IMR-90 (cell line): ENCODE measurements at regions not wholly inside any gene's neighbourhood (a gene's known extent, or its start where the extent isn't known, plus 50 kb on each side); places are given as distances from the start of the nearest gene placed in this dataset.
"Not testable (repeated sequence)": the region's sequence is repeated elsewhere in the genome, so short reads cannot be mapped to it uniquely, and the experiment has no call there.

Experiments used
- ATAC-seq: fragments of 200-7000 bp; cut with Tn5 transposase; 2 replicates; pipeline ENCODE4 v1.9.1; 2020; ENCODE audit warnings: low read depth, mild to moderate bottlenecking, moderate library complexity
- BruUV-seq: library from RNA; stranded (reverse); fragments of 400-500 nt; replicated peaks from 2 replicates; lab custom pipeline; 2021; lab: Mats Ljungman, UMichigan
- CTCF ChIA-PET: fragments of 300-600 bp; formaldehyde crosslinking; extraction: SDS; loops from one replicate; lab custom pipeline; 2021; ENCODE audit warnings: antibody characterized with exemption; lab: Yijun Ruan, JAX
- POLR2A ChIA-PET: fragments of 300-600 bp; sonication (Branson Sonifier 250); formaldehyde crosslinking; loops from one replicate; lab custom pipeline; 2022; ENCODE audit warnings: antibody characterized with exemption; ENCODE audit not compliant: unreplicated experiment; lab: Charles Lee
- DNase-seq: peaks from one replicate; pipeline ENCODE4 v3.0.0; 2013
- H2AFZ ChIP-seq: replicated peaks from 2 replicates; pipeline ENCODE3; 2013; ENCODE audit warnings: low read length, mild to moderate bottlenecking; ENCODE audit not compliant: poor library complexity
- H2AK5ac ChIP-seq: 2 replicates; pipeline ENCODE4 v1.6.1; 2013; ENCODE audit warnings: low read depth, low read length, inconsistent platforms
- H2AK9ac ChIP-seq: replicated peaks from 2 replicates; pipeline ENCODE3; 2013; ENCODE audit warnings: mild to moderate bottlenecking, low read depth, low read length, moderate library complexity; ENCODE audit not compliant: poor library complexity
- H2BK120ac ChIP-seq: 2 replicates; pipeline ENCODE4 v1.6.1; 2013; ENCODE audit warnings: low read depth, low read length, inconsistent platforms
- H2BK15ac ChIP-seq: 3 replicates; pipeline ENCODE4 v1.6.1; 2013; ENCODE audit warnings: low read depth, low read length, inconsistent platforms
- H2BK20ac ChIP-seq: 2 replicates; pipeline ENCODE4 v1.6.1; 2013; ENCODE audit warnings: low read depth, mild to moderate bottlenecking, inconsistent platforms, low read length, moderate library complexity
- H2BK5ac ChIP-seq: 2 replicates; pipeline ENCODE4 v1.6.1; 2013; ENCODE audit warnings: mild to moderate bottlenecking, low read depth, low read length, inconsistent platforms; ENCODE audit not compliant: poor library complexity, severe bottlenecking
- H3K14ac ChIP-seq: replicated peaks from 2 replicates; pipeline ENCODE4 v1.6.1; 2013; ENCODE audit warnings: low read depth, low read length, inconsistent platforms
- H3K18ac ChIP-seq: 2 replicates; pipeline ENCODE4 v1.6.1; 2013; ENCODE audit warnings: low read depth, low read length, control low read depth
- H3K23ac ChIP-seq: 2 replicates; pipeline ENCODE4 v1.6.1; 2013; ENCODE audit warnings: low read depth, low read length, inconsistent platforms
- H3K27ac ChIP-seq: 2 replicates; pipeline ENCODE4 v1.5.1; 2013; ENCODE audit warnings: mild to moderate bottlenecking, control low read depth, low read length; ENCODE audit not compliant: insufficient read depth
- H3K27me3 ChIP-seq: 2 replicates; pipeline ENCODE4 v1.6.1; 2013; ENCODE audit warnings: low read length; ENCODE audit not compliant: control insufficient read depth, insufficient read depth
- H3K36me3 ChIP-seq: 2 replicates; pipeline ENCODE4 v1.6.1; 2013; ENCODE audit warnings: low read length, mixed read lengths; ENCODE audit not compliant: control insufficient read depth, insufficient read depth
- H3K4ac ChIP-seq: 2 replicates; pipeline ENCODE4 v1.6.1; 2013; ENCODE audit warnings: low read depth, low read length, inconsistent platforms
- H3K4me1 ChIP-seq: 2 replicates; pipeline ENCODE4 v1.6.1; 2013; ENCODE audit warnings: low read length, mixed read lengths; ENCODE audit not compliant: control insufficient read depth, insufficient read depth
- H3K4me2 ChIP-seq: 2 replicates; pipeline ENCODE4 v1.6.1; 2013; ENCODE audit warnings: low read depth, mild to moderate bottlenecking, control low read depth, low read length, moderate library complexity
- H3K4me3 ChIP-seq: 2 replicates; pipeline ENCODE4 v1.5.1; 2013; ENCODE audit warnings: low read depth, mild to moderate bottlenecking, control low read depth, low read length, moderate library complexity; ENCODE audit not compliant: insufficient read depth
- H3K56ac ChIP-seq: 2 replicates; pipeline ENCODE4 v1.6.1; 2013; ENCODE audit warnings: low read length, inconsistent platforms; ENCODE audit not compliant: insufficient read depth; ENCODE audit errors: extremely low read depth
- H3K79me1 ChIP-seq, 2 experiments: 2 replicates each; pipeline ENCODE4 v1.6.1; 2013; ENCODE audit warnings: low read length in 2 of 2, inconsistent platforms in 1 of 2, low read depth in 1 of 2
- H3K9ac ChIP-seq: 2 replicates; pipeline ENCODE4 v1.6.1; 2013; ENCODE audit warnings: low read depth, low read length, control low read depth
- H3K9me1 ChIP-seq: 2 replicates; pipeline ENCODE4 v1.6.1; 2013; ENCODE audit warnings: low read length, inconsistent platforms; ENCODE audit not compliant: insufficient read depth
- H3K9me3 ChIP-seq: 2 replicates; pipeline ENCODE4 v1.6.1; 2013; ENCODE audit warnings: low read length; ENCODE audit not compliant: control insufficient read depth, insufficient read depth
- H4K20me1 ChIP-seq: 2 replicates; pipeline ENCODE4 v1.6.1; 2013; ENCODE audit warnings: low read length, inconsistent platforms; ENCODE audit not compliant: insufficient read depth
- H4K5ac ChIP-seq: 2 replicates; pipeline ENCODE4 v1.6.1; 2013; ENCODE audit warnings: mild to moderate bottlenecking, low read depth, low read length, control low read depth
- H4K8ac ChIP-seq, 2 experiments: 2 replicates each; pipeline ENCODE4 v1.6.1; 2013; ENCODE audit warnings: low read depth in 2 of 2, low read length in 2 of 2, control low read depth in 1 of 2, inconsistent platforms in 1 of 2
- H4K91ac ChIP-seq: 2 replicates; pipeline ENCODE4 v1.6.1; 2013; ENCODE audit warnings: low read depth, low read length, inconsistent platforms; ENCODE audit not compliant: insufficient read depth
- WGBS, 2 experiments: methylation state at CpG; one replicate each; pipeline versions ENCODE4 v1.1.5 to v1.1.7; 2013; ENCODE audit warnings: missing lambda C conversion rate in 2 of 2; ENCODE audit not compliant: insufficient read length in 1 of 2; ENCODE audit errors: extremely low coverage in 2 of 2; 5-methylcytosine and 5-hydroxymethylcytosine counted together
- dilution Hi-C: fragments of 300-500 bp; cut with HindIII; formaldehyde crosslinking; loops from one replicate; pipeline ENCODE4 v1.14.3; 2018; ENCODE audit warnings: low sequenced_read_pairs; ENCODE audit not compliant: unreplicated experiment
- in situ Hi-C: fragments of 300-500 bp; cut with MboI; formaldehyde crosslinking; loops from 3 replicates; pipeline ENCODE4 v1.14.3; 2019; ENCODE audit warnings: low sequenced_read_pairs, inconsistent platforms, mixed read lengths
- intact Hi-C: fragments of 100-400 bp; cut with micrococcal nuclease; formaldehyde crosslinking; loops from 2 replicates; pipeline ENCODE4 v1.10.0; 2022

- CTCF ChIA-PET, intact Hi-C loops, H3K4me3 ChIP-seq, H3K27me3 ChIP-seq, H3K9me3 ChIP-seq, dilution Hi-C loops, H3K56ac ChIP-seq, H2BK15ac ChIP-seq, ATAC-seq, H3K14ac ChIP-seq, H2BK5ac ChIP-seq, H4K5ac ChIP-seq, H2BK120ac ChIP-seq, H4K91ac ChIP-seq, H3K9ac ChIP-seq, H2AK5ac ChIP-seq, DNase-seq, H3K4me2 ChIP-seq, H4K8ac ChIP-seq, H3K9me1 ChIP-seq, H3K23ac ChIP-seq, H3K4me1 ChIP-seq, POLR2A ChIA-PET, H3K36me3 ChIP-seq, BruUV-seq, H3K79me1 ChIP-seq, in situ Hi-C loops, H2AFZ ChIP-seq, H2BK20ac ChIP-seq, H3K18ac ChIP-seq, H3K27ac ChIP-seq, H3K4ac ChIP-seq, H2AK9ac ChIP-seq, H4K20me1 ChIP-seq: not testable (repeated sequence)
- WGBS, 2 experiments, result no CpG with 5 or more reads among the region's 4 CpGs
Measured at GRCh38 chr15:77930907-77931306, 146.6 kb downstream of the TBC1D2B start.

- POLR2A ChIA-PET, CTCF ChIA-PET, H4K8ac ChIP-seq, H3K18ac ChIP-seq, in situ Hi-C loops, H3K14ac ChIP-seq, DNase-seq, H2AK9ac ChIP-seq, ATAC-seq, H2BK20ac ChIP-seq, H3K9me1 ChIP-seq, H3K4me3 ChIP-seq, dilution Hi-C loops, H3K27ac ChIP-seq, intact Hi-C loops, H4K20me1 ChIP-seq, H4K91ac ChIP-seq, BruUV-seq, H3K36me3 ChIP-seq, H3K9me3 ChIP-seq, H3K27me3 ChIP-seq, H2BK5ac ChIP-seq, H3K23ac ChIP-seq, H2AFZ ChIP-seq, H4K5ac ChIP-seq, H2AK5ac ChIP-seq, H3K56ac ChIP-seq, H2BK15ac ChIP-seq, H3K4ac ChIP-seq, H2BK120ac ChIP-seq, H3K79me1 ChIP-seq, H3K4me2 ChIP-seq, H3K4me1 ChIP-seq, H3K9ac ChIP-seq: not testable (repeated sequence)
- WGBS, 2 experiments, result no CpG with 5 or more reads among the region's 3 CpGs
Measured at GRCh38 chr15:77930490-77930889, 147.0 kb downstream of the TBC1D2B start.
